GM21390 (cell line): ENCODE measurements at regions not wholly inside any gene's neighbourhood (a gene's known extent, or its start where the extent isn't known, plus 50 kb on each side); places are given as distances from the start of the nearest gene placed in this dataset.

Source experiments
- ATAC-seq: cut with Tn5 transposase; IDR thresholded peaks from one replicate; pipeline ENCODE4 v1.9.1; 2021; ENCODE audit not compliant: unreplicated experiment

- ATAC-seq, result no peak
These were observed 196.6 kb upstream of the CELF4 start for GRCh38 chr18:37762076-37762621.

GRCh38 chr18:37754141-37754540 lies 188.5 kb upstream of the CELF4 start:
- no peak for ATAC-seq

- no peak for ATAC-seq
These were observed 176.8 kb upstream of the CELF4 start for GRCh38 chr18:37742436-37742835.

- ATAC-seq, result no peak
These were observed 175.5 kb upstream of the CELF4 start for GRCh38 chr18:37741032-37741623.

- ATAC-seq, result no peak
These were observed 168.8 kb upstream of the CELF4 start for GRCh38 chr18:37734406-37734805.

GRCh38 chr18:37729716-37730115 lies 164.1 kb upstream of the CELF4 start:
- no peak for ATAC-seq

- ATAC-seq, result no peak
These were observed 158.6 kb upstream of the CELF4 start for GRCh38 chr18:37724206-37724605.

GRCh38 chr18:37721544-37722522 lies 156.2 kb upstream of the CELF4 start:
- ATAC-seq, result no peak

GRCh38 chr18:37720663-37721062 lies 155.1 kb upstream of the CELF4 start:
- no peak for ATAC-seq

- ATAC-seq, result no peak
These were observed 152.1 kb upstream of the CELF4 start for GRCh38 chr18:37717656-37718055.

GRCh38 chr18:37717098-37717497 lies 151.5 kb upstream of the CELF4 start:
- ATAC-seq, result no peak

- no peak for ATAC-seq
These were observed 150.6 kb upstream of the CELF4 start for GRCh38 chr18:37716106-37716735.

GRCh38 chr18:37714691-37715090 lies 149.1 kb upstream of the CELF4 start:
- no peak for ATAC-seq

- no peak for ATAC-seq
These were observed 147.2 kb upstream of the CELF4 start for GRCh38 chr18:37712776-37713175.

- ATAC-seq, result no peak
These were observed 146.3 kb upstream of the CELF4 start for GRCh38 chr18:37711766-37712505.

GRCh38 chr18:37710726-37711125 lies 145.1 kb upstream of the CELF4 start:
- no peak for ATAC-seq

GRCh38 chr18:37709740-37710139 lies 144.1 kb upstream of the CELF4 start:
- no peak for ATAC-seq

GRCh38 chr18:37705016-37705415 lies 139.4 kb upstream of the CELF4 start:
- ATAC-seq, result no peak

GRCh38 chr18:37702841-37703240 lies 137.2 kb upstream of the CELF4 start:
- no peak for ATAC-seq

GRCh38 chr18:37701967-37702366 lies 136.4 kb upstream of the CELF4 start:
- ATAC-seq, result no peak

GRCh38 chr18:37698508-37699040 lies 133.0 kb upstream of the CELF4 start:
- no peak for ATAC-seq
